ENCODE measurements at regions not wholly inside any gene's neighbourhood (a gene's known extent, or its start where the extent isn't known, plus 50 kb on each side); places are given as distances from the start of the nearest gene placed in this dataset.
A peak's percentile ranks its signal among the peaks of the same experiment; 100 is the strongest.

- no peak for ATAC-seq
- intact Hi-C loops (cut with micrococcal nuclease): no loop called here
- BruUV-seq (replicated peaks): no TSS peak
- CTCF ChIA-PET: no interaction called here
- Histone ChIP-seq H2AFZ (ENCODE audit: low read length) (no peak overlapping the region), H3F3A (ENCODE audit: low read length, unreplicated experiment) (no peaks in the 10 kb centered on the region), H3K9me2 (replicated peaks; ENCODE audit: low read length) (no peaks in the 10 kb centered on the region), H3K9ac (ENCODE audit: low read length) (no peak overlapping the region), H3K4me2 (ENCODE audit: low read length) (no peak overlapping the region), H4K20me1 (ENCODE audit: low read length) (no peaks in the 10 kb centered on the region), H3K9me3 (ENCODE audit: low read length) (peaks cover 39% of the 10 kb centered on the region), H3K27me3 (ENCODE audit: low read length) (no peaks in the 10 kb centered on the region), H3K79me2 (ENCODE audit: low read length) (no peaks in the 10 kb centered on the region), H3K4me1 (ENCODE audit: insufficient read depth, low read length) (no peaks in the 10 kb centered on the region), H3K27ac (ENCODE audit: low read length) (no peak overlapping the region), H3K36me3 (ENCODE audit: low read depth, low read length) (no peaks in the 10 kb centered on the region), H3K4me3 (ENCODE audit: low read length) (no peak overlapping the region)
- POLR2A ChIA-PET (ENCODE audit: unreplicated experiment): no interaction called here
- TF ChIP-seq EZH2phosphoT487 (IDR thresholded peaks at IDR 0.05; ENCODE audit: borderline replicate concordance, low read length) (no peak), EZH2 (IDR thresholded peaks at IDR 0.05; ENCODE audit: low read length, unreplicated experiment) (no peak), CTCF (conservative IDR thresholded peaks at IDR 0.05; ENCODE audit: low read depth, low read length) (no peak)
- no peak for DNase-seq
These were observed 725.9 kb downstream of the TUSC7 start for GRCh38 chr3:117435506-117435905.

DNA sequence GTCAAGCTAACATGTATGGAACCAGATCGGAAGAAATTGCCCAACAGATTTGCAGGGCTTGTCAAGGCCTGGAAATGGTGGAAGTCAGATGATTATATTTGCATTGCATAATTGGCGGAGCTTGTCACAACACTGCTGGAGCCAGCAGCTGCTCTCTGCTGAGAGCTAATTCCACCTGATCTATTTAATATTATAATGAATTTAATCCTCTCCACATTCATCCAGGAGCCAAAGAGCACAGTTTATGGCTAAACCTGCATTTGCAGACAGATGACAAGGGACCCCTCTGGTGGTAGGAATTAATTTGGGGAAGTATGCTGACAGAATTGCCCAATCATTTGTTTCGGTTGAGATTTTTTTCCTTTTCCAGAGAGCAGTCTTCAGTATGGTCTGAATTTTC lies 730.2 kb downstream of the TUSC7 start:
- ChIA-PET CTCF (no interaction called here), POLR2A (ENCODE audit: unreplicated experiment) (no interaction called here)
- no peak overlapping the region for H3K4me2 ChIP-seq (ENCODE audit: low read length)
- H3K4me3 ChIP-seq (ENCODE audit: low read length): no peak overlapping the region
- ATAC-seq (no peak), DNase-seq (peak; percentile 6)
- no peaks in the 10 kb centered on the region for H3K9me2 ChIP-seq (replicated peaks; ENCODE audit: low read length)
- intact Hi-C loops (cut with micrococcal nuclease): no loop called here
- no peak for TF ChIP-seq EZH2 (IDR thresholded peaks at IDR 0.05; ENCODE audit: low read length, unreplicated experiment)
- no peak for TF ChIP-seq EZH2phosphoT487 (IDR thresholded peaks at IDR 0.05; ENCODE audit: borderline replicate concordance, low read length)
- peak; percentile 31; the same call in 1 of the 2 replicates for TF ChIP-seq CTCF (conservative IDR thresholded peaks at IDR 0.05; ENCODE audit: low read depth, low read length)
- no peaks in the 10 kb centered on the region for H3K79me2 ChIP-seq (ENCODE audit: low read length)
- no peaks in the 10 kb centered on the region for H4K20me1 ChIP-seq (ENCODE audit: low read length)
- H3K4me1 ChIP-seq (ENCODE audit: insufficient read depth, low read length): no peaks in the 10 kb centered on the region
- no peaks in the 10 kb centered on the region for H3K36me3 ChIP-seq (ENCODE audit: low read depth, low read length)
- H3K27ac ChIP-seq (ENCODE audit: low read length): no peak overlapping the region
- no peak overlapping the region for H3K9ac ChIP-seq (ENCODE audit: low read length)
- no peak overlapping the region for H2AFZ ChIP-seq (ENCODE audit: low read length)
- no peaks in the 10 kb centered on the region for H3F3A ChIP-seq (ENCODE audit: low read length, unreplicated experiment)
- peaks cover 18% of the 10 kb centered on the region for H3K9me3 ChIP-seq (ENCODE audit: low read length)
- H3K27me3 ChIP-seq (ENCODE audit: low read length): no peaks in the 10 kb centered on the region
- no TSS peak for BruUV-seq (replicated peaks)

GRCh38 chr3:117441851-117442250 lies 732.3 kb downstream of the TUSC7 start:
- no peak for ATAC-seq
- no peak for TF ChIP-seq CTCF (conservative IDR thresholded peaks at IDR 0.05; ENCODE audit: low read depth, low read length)
- no peak for TF ChIP-seq EZH2 (IDR thresholded peaks at IDR 0.05; ENCODE audit: low read length, unreplicated experiment)
- TF ChIP-seq EZH2phosphoT487 (IDR thresholded peaks at IDR 0.05; ENCODE audit: borderline replicate concordance, low read length): no peak
- intact Hi-C loops (cut with micrococcal nuclease): no loop called here
- POLR2A ChIA-PET (ENCODE audit: unreplicated experiment): no interaction called here
- Histone ChIP-seq H3K27ac (ENCODE audit: low read length) (no peak overlapping the region), H3K9me3 (ENCODE audit: low read length) (peaks cover 14% of the 10 kb centered on the region), H3K36me3 (ENCODE audit: low read depth, low read length) (no peaks in the 10 kb centered on the region), H3K4me3 (ENCODE audit: low read length) (no peak overlapping the region), H3K9ac (ENCODE audit: low read length) (no peak overlapping the region), H2AFZ (ENCODE audit: low read length) (no peak overlapping the region), H3K4me1 (ENCODE audit: insufficient read depth, low read length) (no peaks in the 10 kb centered on the region), H3K79me2 (ENCODE audit: low read length) (no peaks in the 10 kb centered on the region), H3K4me2 (ENCODE audit: low read length) (no peak overlapping the region), H3K9me2 (replicated peaks; ENCODE audit: low read length) (no peaks in the 10 kb centered on the region), H4K20me1 (ENCODE audit: low read length) (no peaks in the 10 kb centered on the region), H3K27me3 (ENCODE audit: low read length) (no peaks in the 10 kb centered on the region), H3F3A (ENCODE audit: low read length, unreplicated experiment) (no peaks in the 10 kb centered on the region)
- no TSS peak for BruUV-seq (replicated peaks)
- CTCF ChIA-PET: no interaction called here
- peak; percentile 13 for DNase-seq

All from PC-3 (cell line).